HFFc6 (cell line): ENCODE measurements at regions not wholly inside any gene's neighbourhood (a gene's known extent, or its start where the extent isn't known, plus 50 kb on each side); places are given as distances from the start of the nearest gene placed in this dataset.

ENCODE experiments used
- DNase-seq: peaks from one replicate; pipeline ENCODE4 v3.0.0-alpha.2; 2018
- H3K27ac Mint-ChIP-seq: 2 replicates; pipeline ENCODE4 v1.8.0; 2020; ENCODE audit warnings: mild to moderate bottlenecking, mixed read lengths
- H3K27me3 Mint-ChIP-seq: 2 replicates; pipeline ENCODE4 v1.8.0; 2021; ENCODE audit warnings: mild to moderate bottlenecking, moderate library complexity, mixed read lengths; ENCODE audit not compliant: insufficient read depth
- H3K36me3 Mint-ChIP-seq: 2 replicates; pipeline ENCODE4 v1.8.0; 2021; ENCODE audit warnings: low read depth, mixed read lengths
- H3K4me1 Mint-ChIP-seq: 2 replicates; pipeline ENCODE4 v1.8.0; 2020; ENCODE audit warnings: low read depth, mixed read lengths
- H3K4me3 Mint-ChIP-seq: 2 replicates; pipeline ENCODE4 v1.8.0; 2020; ENCODE audit warnings: mild to moderate bottlenecking, moderate library complexity, mixed read lengths
- H3K9me3 Mint-ChIP-seq: 2 replicates; pipeline ENCODE4 v1.8.0; 2020; ENCODE audit warnings: mild to moderate bottlenecking, mixed read lengths
- CTCF ChIP-seq: fragments of 200-600 bp; sonication (generic); IDR thresholded peaks from 2 replicates; pipeline ENCODE4 v1.5.0; 2021; ENCODE audit warnings: antibody characterized with exemption, mild to moderate bottlenecking

- no peak overlapping the region for H3K27ac Mint-ChIP-seq
- no peaks in the 10 kb centered on the region; the same call in 1 of the 2 replicates for H3K27me3 Mint-ChIP-seq
- peaks cover 9% of the 10 kb centered on the region for H3K9me3 Mint-ChIP-seq
- H3K36me3 Mint-ChIP-seq: peaks cover 3% of the 10 kb centered on the region; the same call in 1 of the 2 replicates
- no peaks in the 10 kb centered on the region for H3K4me1 Mint-ChIP-seq
- no peak for DNase-seq
- H3K4me3 Mint-ChIP-seq: no peak overlapping the region
- TF ChIP-seq CTCF: no peak
Measured at GRCh38 chr12:4157122-4157521, 116.4 kb upstream of the CCND2 start.

GRCh38 chr12:4156317-4156716 is 117.2 kb upstream of the CCND2 start:
- peaks cover 8% of the 10 kb centered on the region for H3K9me3 Mint-ChIP-seq
- H3K36me3 Mint-ChIP-seq: peaks cover 3% of the 10 kb centered on the region; the same call in 1 of the 2 replicates
- H3K27me3 Mint-ChIP-seq: no peaks in the 10 kb centered on the region
- H3K4me3 Mint-ChIP-seq: no peak overlapping the region
- H3K27ac Mint-ChIP-seq: no peak overlapping the region
- DNase-seq: no peak
- no peaks in the 10 kb centered on the region for H3K4me1 Mint-ChIP-seq
- TF ChIP-seq CTCF: no peak

GRCh38 chr12:4154672-4155225 is 118.8 kb upstream of the CCND2 start:
- no peaks in the 10 kb centered on the region for H3K4me1 Mint-ChIP-seq
- no peak overlapping the region for H3K27ac Mint-ChIP-seq
- peaks cover 3% of the 10 kb centered on the region; the same call in 1 of the 2 replicates for H3K36me3 Mint-ChIP-seq
- no peak for TF ChIP-seq CTCF
- H3K9me3 Mint-ChIP-seq: peaks cover 23% of the 10 kb centered on the region
- no peak overlapping the region for H3K4me3 Mint-ChIP-seq
- H3K27me3 Mint-ChIP-seq: peaks cover 3% of the 10 kb centered on the region; the same call in 1 of the 2 replicates
- DNase-seq: no peak

- no peak for DNase-seq
- Mint-ChIP-seq H3K4me3 (no peak overlapping the region), H3K27me3 (peaks cover 5% of the 10 kb centered on the region), H3K36me3 (peaks cover 3% of the 10 kb centered on the region; the same call in 1 of the 2 replicates), H3K4me1 (no peaks in the 10 kb centered on the region), H3K27ac (no peak overlapping the region), H3K9me3 (peaks cover 26% of the 10 kb centered on the region)
- TF ChIP-seq CTCF: no peak
Measured at GRCh38 chr12:4153343-4153892, 120.1 kb upstream of the CCND2 start.

- DNase-seq: no peak
- H3K4me3 Mint-ChIP-seq: no peak overlapping the region
- no peak for TF ChIP-seq CTCF
- H3K9me3 Mint-ChIP-seq: peaks cover 24% of the 10 kb centered on the region
- peaks cover 8% of the 10 kb centered on the region for H3K27me3 Mint-ChIP-seq
- no peak overlapping the region for H3K27ac Mint-ChIP-seq
- no peaks in the 10 kb centered on the region for H3K4me1 Mint-ChIP-seq
- peaks cover 1% of the 10 kb centered on the region; the same call in 1 of the 2 replicates for H3K36me3 Mint-ChIP-seq
Measured at GRCh38 chr12:4152145-4152795, 121.3 kb upstream of the CCND2 start.
